K562 (cell line): ENCODE measurements at regions not wholly inside any gene's neighbourhood (a gene's known extent, or its start where the extent isn't known, plus 50 kb on each side); places are given as distances from the start of the nearest gene placed in this dataset.

Experiments used
- ATAC-seq: fragments of 200-7000 bp; cut with Tn5 transposase; 3 replicates; pipeline ENCODE4 v1.9.1; 2020; ENCODE audit warnings: moderate library complexity
- BruUV-seq: library from RNA; stranded (reverse); fragments of 400-500 nt; replicated peaks from 2 replicates; lab custom pipeline; 2021; lab: Mats Ljungman, UMichigan
- CTCF ChIA-PET: fragments of 300-600 bp; formaldehyde crosslinking; extraction: SDS; loops from one replicate; lab custom pipeline; 2021; ENCODE audit warnings: low intra/inter-chr PET ratio; lab: Yijun Ruan, JAX
- POLR2A ChIA-PET: fragments of 300-600, 350-650 bp; sonication (Branson Sonifier 250); formaldehyde crosslinking; extraction: SDS; loops from one replicate; lab custom pipeline; 2021; ENCODE audit warnings: antibody characterized with exemption, inconsistent platforms; lab: Yijun Ruan, JAX
- DNase-seq, 4 experiments: peaks; one replicate each; pipeline versions ENCODE4 v3.0.0 to v3.0.0-alpha.2; 2011 to 2018; ENCODE audit warnings: low spot score in 3 of 4, mixed read lengths in 3 of 4; ENCODE audit errors: extremely low read depth in 1 of 4
- FAIRE-seq: peaks from 2 replicates; lab custom pipeline; 2011; peaks lifted over from hg19 to GRCh38; lab: Jason Lieb, UNC
- H2AFZ ChIP-seq: 2 replicates; pipeline ENCODE4 v1.6.0; 2011; ENCODE audit warnings: low read depth, low read length, control low read depth, inconsistent platforms
- H3K27ac ChIP-seq: fragments of 200-600 bp; 3 replicates; pipeline ENCODE4 v1.8.0; 2011; ENCODE audit warnings: low read depth, mild to moderate bottlenecking, control low read depth, inconsistent platforms, low read length, moderate library complexity, mixed read lengths; ENCODE audit errors: extremely low read depth
- H3K27me3 ChIP-seq, 2 experiments: fragments of 300-600 bp in 1 of 2; 2 replicates in 1 of 2; 3 replicates in 1 of 2; pipeline versions ENCODE4 v1.6.0 to v1.8.0; 2011; ENCODE audit warnings: inconsistent platforms in 2 of 2, low read length in 2 of 2, mild to moderate bottlenecking in 1 of 2, mixed read lengths in 1 of 2, moderate library complexity in 1 of 2; ENCODE audit not compliant: control insufficient read depth in 2 of 2, insufficient read depth in 2 of 2
- H3K36me3 ChIP-seq: fragments of 300-600 bp; 3 replicates; pipeline ENCODE4 v1.8.0; 2011; ENCODE audit warnings: mild to moderate bottlenecking, low read length, inconsistent platforms; ENCODE audit not compliant: control insufficient read depth, insufficient read depth
- H3K4me1 ChIP-seq, 2 experiments: fragments of 200-600 bp in 1 of 2; replicated peaks in 1 of 2; 2 replicates in 1 of 2; 3 replicates in 1 of 2; pipeline versions ENCODE4 v1.5.1 to v1.8.0; 2011; ENCODE audit warnings: inconsistent platforms in 2 of 2, low read length in 2 of 2, mild to moderate bottlenecking in 1 of 2, mixed read lengths in 1 of 2, moderate library complexity in 1 of 2; ENCODE audit not compliant: control insufficient read depth in 2 of 2, insufficient read depth in 2 of 2
- H3K4me2 ChIP-seq: 2 replicates; pipeline ENCODE4 v1.6.1; 2011; ENCODE audit warnings: low read length, control low read depth, inconsistent platforms, mixed read lengths; ENCODE audit not compliant: insufficient read depth
- H3K4me3 ChIP-seq: fragments of 200-600 bp; sonication (generic), shearing (Covaris generic); 2 replicates; pipeline ENCODE4 v1.5.1; 2016; ENCODE audit warnings: control low read depth, inconsistent platforms
- H3K79me2 ChIP-seq: fragments of 200-600 bp; 3 replicates; pipeline ENCODE4 v1.8.0; 2011; ENCODE audit warnings: low read length, inconsistent platforms; ENCODE audit not compliant: control insufficient read depth, insufficient read depth
- H3K9ac ChIP-seq, 2 experiments: 2 replicates each; pipeline versions ENCODE4 v1.6.0 to v1.6.1; 2011; ENCODE audit warnings: low read depth in 2 of 2, low read length in 2 of 2, control low read depth in 1 of 2, inconsistent platforms in 1 of 2, mild to moderate bottlenecking in 1 of 2, mixed read lengths in 1 of 2; ENCODE audit not compliant: insufficient read depth in 1 of 2
- H3K9me1 ChIP-seq: one replicate; pipeline ENCODE4 v1.6.0; 2011; ENCODE audit warnings: inconsistent platforms, mild to moderate bottlenecking, low read length, moderate library complexity; ENCODE audit not compliant: control insufficient read depth, insufficient read depth
- H3K9me3 ChIP-seq: replicated peaks from 2 replicates; pipeline ENCODE4 v1.5.1; 2011; ENCODE audit warnings: low read depth, low read length, inconsistent platforms; ENCODE audit not compliant: control insufficient read depth, insufficient read depth
- H4K20me1 ChIP-seq: replicated peaks from 2 replicates; pipeline ENCODE4 v1.6.1; 2011; ENCODE audit warnings: low read length, inconsistent platforms, mixed read lengths; ENCODE audit not compliant: control insufficient read depth, insufficient read depth
- ARID4B ChIP-seq: sonication (generic); formaldehyde crosslinking; IDR thresholded peaks from 2 replicates; pipeline ENCODE4 v1.8.0; 2022; ENCODE audit warnings: mild to moderate bottlenecking, missing genetic modification reagents
- CREB1 ChIP-seq, 2 experiments: sonication (generic) in 1 of 2; formaldehyde crosslinking in 1 of 2; IDR thresholded peaks; 2 replicates each; pipeline versions ENCODE4 v1.6.1 to v1.8.0; 2012 to 2022; ENCODE audit warnings: inconsistent platforms in 1 of 2, mild to moderate bottlenecking in 1 of 2, missing genetic modification reagents in 1 of 2, moderate library complexity in 1 of 2
- GABPA ChIP-seq: fragments of 200-800 bp; sonication (Bioruptor generic); conservative IDR thresholded peaks from 2 replicates; pipeline ENCODE4 v1.6.1; 2016; ENCODE audit warnings: low read depth, missing genetic modification characterization, missing compliant biosample characterization
- GABPB2 ChIP-seq: fragments of 250-450 bp; sonication (Bioruptor Pico); conservative IDR thresholded peaks from 2 replicates; pipeline ENCODE4 v1.5.1; 2021; ENCODE audit warnings: mild to moderate bottlenecking
- HDAC2 ChIP-seq: fragments of 450-650 bp; IDR thresholded peaks from 2 replicates; pipeline ENCODE4 v1.6.1; 2016; ENCODE audit warnings: mild to moderate bottlenecking
- L3MBTL2 ChIP-seq: fragments of 450-650 bp; IDR thresholded peaks from 2 replicates; pipeline ENCODE4 v1.6.1; 2016; ENCODE audit warnings: mild to moderate bottlenecking, moderate library complexity
- NCOR1 ChIP-seq: fragments of 450-650 bp; IDR thresholded peaks from 2 replicates; pipeline ENCODE4 v1.6.1; 2016; ENCODE audit warnings: mild to moderate bottlenecking, moderate library complexity
- PRDM10 ChIP-seq: fragments of 450-650 bp; IDR thresholded peaks from 2 replicates; pipeline ENCODE4 v1.6.1; 2018; ENCODE audit not compliant: partially characterized antibody
- RFX5 ChIP-seq: IDR thresholded peaks from 2 replicates; pipeline ENCODE4 v1.6.1; 2011; ENCODE audit warnings: low read depth, mild to moderate bottlenecking, improper control_type of control experiment, low read length
- ZFP30 ChIP-seq: fragments of 250-450 bp; sonication (Bioruptor Pico); IDR thresholded peaks from 2 replicates; pipeline ENCODE4 v1.8.0; 2022; ENCODE audit warnings: moderate library complexity, mild to moderate bottlenecking, inconsistent platforms, borderline replicate concordance
- ZNF592 ChIP-seq: fragments of 450-650 bp; IDR thresholded peaks from 2 replicates; pipeline ENCODE4 v1.6.1; 2017; ENCODE audit warnings: antibody characterized with exemption, mild to moderate bottlenecking
- WGBS: fragments of 100-300 bp; shearing (Covaris generic); methylation state at CpG from one replicate; pipeline ENCODE4 v1.1.6; 2016; ENCODE audit warnings: low coverage, mixed read lengths; ENCODE audit not compliant: insufficient coverage; ENCODE audit errors: missing lambda C conversion rate; 5-methylcytosine and 5-hydroxymethylcytosine counted together
- in situ Hi-C: fragments of 300-500 bp; cut with MboI; formaldehyde crosslinking; loops from 4 replicates; pipeline ENCODE4 v1.15.0; 2018; ENCODE audit warnings: inconsistent platforms, mixed read lengths
- intact Hi-C: fragments of 100-400 bp; cut with micrococcal nuclease; formaldehyde crosslinking; loops from 2 replicates; pipeline ENCODE4 v1.14.2; 2022

- H3K4me1 ChIP-seq, result no peaks in the 10 kb centered on the region
- no peaks in the 10 kb centered on the region for H4K20me1 ChIP-seq
- H3K79me2 ChIP-seq, result no peaks in the 10 kb centered on the region
- POLR2A ChIA-PET, result interaction anchor here (1.0 kb wide), 1 partner anchor 16 kb away, joined by 5 read pairs; no protein-coding TSS in a partner anchor
- H3K4me2 ChIP-seq, result no peak overlapping the region
- H3K36me3 ChIP-seq, result no peaks in the 10 kb centered on the region
- H3K27ac ChIP-seq, result no peak overlapping the region
- no peak overlapping the region for H2AFZ ChIP-seq
- H3K9ac ChIP-seq, result no peak overlapping the region
- 0% methylated on average over 3 of the region's 3 CpGs for WGBS
- no peaks in the 10 kb centered on the region for H3K9me3 ChIP-seq
- DNase-seq (no peak), ATAC-seq (no peak), FAIRE-seq (no peak)
- intact Hi-C loops (no loop called here), in situ Hi-C loops (no loop called here)
- CTCF ChIA-PET, result no interaction called here
- H3K27me3 ChIP-seq, result no peaks in the 10 kb centered on the region
- no TSS peak for BruUV-seq
- H3K9me1 ChIP-seq, result no peaks in the 10 kb centered on the region
- no peak overlapping the region for H3K4me3 ChIP-seq
- no peak for TF ChIP-seq NCOR1
- no peak for TF ChIP-seq PRDM10
- no peak for TF ChIP-seq CREB1 (IDR thresholded peaks at IDR 0.05)
- no peak for TF ChIP-seq CREB1 (CRISPR knock-in tag; IDR thresholded peaks at IDR 0.05)
- TF ChIP-seq HDAC2, result no peak
- TF ChIP-seq GABPB2 (CRISPR knock-in tag), result no peak
- TF ChIP-seq ZNF592, result no peak
- TF ChIP-seq ZFP30 (CRISPR knock-in tag), result no peak
- TF ChIP-seq RFX5, result no peak
- TF ChIP-seq ARID4B (CRISPR knock-in tag), result no peak
- no peak for TF ChIP-seq L3MBTL2
- no peak for TF ChIP-seq GABPA (tag)
These were observed 912.7 kb upstream of the NR2F2 start for GRCh38 chr15:95417761-95418160.
